Right atrium auricular region (tissue), 2 donors: ENCODE measurements at regions not wholly inside any gene's neighbourhood (a gene's known extent, or its start where the extent isn't known, plus 50 kb on each side); places are given as distances from the start of the nearest gene placed in this dataset.

Experiments
- DNase-seq: peaks from one replicate; pipeline ENCODE4 v3.0.0-alpha.2; 2019; ENCODE audit warnings: low spot score
- H3K27ac ChIP-seq, 2 donors: fragments of 200-600 bp; sonication (generic); 1 replicate in 1 of 2; 2 replicates in 1 of 2; pipeline ENCODE4 v1.5.1; 2016 to 2019
- H3K27me3 ChIP-seq, 2 donors: fragments of 200-600 bp; sonication (generic); one replicate each; pipeline versions ENCODE4 v1.5.1 to v1.6.0; 2017 to 2019
- H3K36me3 ChIP-seq: fragments of 200-600 bp; sonication (generic); one replicate; pipeline ENCODE4 v1.5.1; 2016
- H3K4me1 ChIP-seq, 2 donors: fragments of 200-600 bp; sonication (generic); one replicate each; pipeline versions ENCODE4 v1.5.1 to v1.6.0; 2017 to 2019
- H3K4me3 ChIP-seq, 2 donors: fragments of 200-600 bp; sonication (generic); 1 replicate in 1 of 2; 2 replicates in 1 of 2; pipeline ENCODE4 v1.5.1; 2017 to 2019; ENCODE audit warnings: mild to moderate bottlenecking in 1 of 2, moderate library complexity in 1 of 2
- H3K9me3 ChIP-seq, 2 donors: fragments of 200-600 bp; sonication (generic); one replicate each; pipeline ENCODE4 v1.5.1; 2019
- CTCF ChIP-seq, 2 donors: fragments of 200-600 bp; sonication (generic); IDR thresholded peaks; one replicate each; pipeline ENCODE4 v1.5.1; 2019; ENCODE audit warnings: antibody characterized with exemption in 2 of 2

- no peak for DNase-seq
- TF ChIP-seq CTCF (IDR thresholded peaks at IDR 0.05): no peak
- H3K27ac ChIP-seq: peak overlapping the region; percentile 15 to 52
- no peak overlapping the region for H3K4me3 ChIP-seq
- no peaks in the 10 kb centered on the region for H3K27me3 ChIP-seq
- no peaks in the 10 kb centered on the region for H3K36me3 ChIP-seq
- peaks cover 0 to 4% of the 10 kb centered on the region in 2 donors for H3K4me1 ChIP-seq
- peaks cover 0 to 13% of the 10 kb centered on the region in 2 donors for H3K9me3 ChIP-seq
Measured at GRCh38 chr18:55983433-55983832, 395.4 kb upstream of the TCF4 start.

- no peak for DNase-seq
- Histone ChIP-seq H3K36me3 (no peaks in the 10 kb centered on the region), H3K27ac (peak overlapping the region; percentile 15 to 52), H3K4me3 (no peak overlapping the region), H3K27me3 (no peaks in the 10 kb centered on the region), H3K4me1 (no peaks in the 10 kb centered on the region), H3K9me3 (peaks cover 0 to 13% of the 10 kb centered on the region in 2 donors)
- no peak for TF ChIP-seq CTCF (IDR thresholded peaks at IDR 0.05)
Measured at GRCh38 chr18:55982992-55983391, 395.0 kb upstream of the TCF4 start.

- no peak for DNase-seq
- no peak for TF ChIP-seq CTCF (IDR thresholded peaks at IDR 0.05)
- Histone ChIP-seq H3K9me3 (peaks cover 0 to 13% of the 10 kb centered on the region in 2 donors), H3K36me3 (no peaks in the 10 kb centered on the region), H3K4me3 (no peak overlapping the region), H3K4me1 (no peaks in the 10 kb centered on the region), H3K27ac (peak overlapping the region; percentile 20 to 31), H3K27me3 (no peaks in the 10 kb centered on the region)
Measured at GRCh38 chr18:55981712-55982475, 393.9 kb upstream of the TCF4 start.

GRCh38 chr18:55974521-55974920 lies 386.5 kb upstream of the TCF4 start:
- no peak for DNase-seq
- no peaks in the 10 kb centered on the region for H3K9me3 ChIP-seq
- no peak overlapping the region for H3K27ac ChIP-seq
- no peak overlapping the region for H3K4me3 ChIP-seq
- H3K27me3 ChIP-seq: no peaks in the 10 kb centered on the region
- H3K36me3 ChIP-seq: no peaks in the 10 kb centered on the region
- TF ChIP-seq CTCF (IDR thresholded peaks at IDR 0.05): no peak
- H3K4me1 ChIP-seq: no peaks in the 10 kb centered on the region

- Histone ChIP-seq H3K4me1 (no peaks in the 10 kb centered on the region), H3K27ac (no peak overlapping the region), H3K9me3 (no peaks in the 10 kb centered on the region), H3K4me3 (no peak overlapping the region), H3K27me3 (no peaks in the 10 kb centered on the region), H3K36me3 (no peaks in the 10 kb centered on the region)
- no peak for TF ChIP-seq CTCF (IDR thresholded peaks at IDR 0.05)
- DNase-seq: no peak
Measured at GRCh38 chr18:55968550-55968949, 380.6 kb upstream of the TCF4 start.

GRCh38 chr18:55967019-55967418 lies 379.0 kb upstream of the TCF4 start:
- DNase-seq: no peak
- no peak for TF ChIP-seq CTCF (IDR thresholded peaks at IDR 0.05)
- no peaks in the 10 kb centered on the region for H3K9me3 ChIP-seq

More at GRCh38 chr18:55967019-55967418, 379.0 kb upstream of the TCF4 start:
- Histone ChIP-seq H3K27me3 (no peaks in the 10 kb centered on the region), H3K27ac (no peak overlapping the region), H3K36me3 (no peaks in the 10 kb centered on the region), H3K4me1 (no peaks in the 10 kb centered on the region), H3K4me3 (no peak overlapping the region)
